ENCODE measurements at regions not wholly inside any gene's neighbourhood (a gene's known extent, or its start where the extent isn't known, plus 50 kb on each side); places are given as distances from the start of the nearest gene placed in this dataset.

- Histone ChIP-seq H4K12ac (ENCODE audit: low read depth, low read length) (no peak overlapping the region), H3K23ac (ENCODE audit: low read length) (no peak overlapping the region), H3K14ac (ENCODE audit: low read length) (no peak overlapping the region), H3K79me1 (ENCODE audit: low read length) (peaks cover 2% of the 10 kb centered on the region), H3K9me3 (ENCODE audit: insufficient read depth, low read depth, low read length) (no peaks in the 10 kb centered on the region), H3K79me2 (ENCODE audit: control insufficient read depth, insufficient read depth, low read length, poor library complexity) (no peaks in the 10 kb centered on the region), H3K27me3 (ENCODE audit: insufficient read depth, low read length) (no peaks in the 10 kb centered on the region), H2BK120ac (ENCODE audit: insufficient read depth, low read length, poor library complexity) (no peak overlapping the region), H3K27ac (ENCODE audit: low read depth, low read length) (no peak overlapping the region), H3K4me1 (ENCODE audit: control insufficient read depth in 1 of 2, insufficient read depth in 2 of 2, low read length in 2 of 2) (no peaks in the 10 kb centered on the region), H3K4me2 (ENCODE audit: low read length) (no peak overlapping the region), H3K9ac (ENCODE audit: low read length) (no peak overlapping the region), H3K4ac (ENCODE audit: low read depth, low read length) (no peak overlapping the region), H2BK5ac (ENCODE audit: low read depth, low read length, poor library complexity) (no peak overlapping the region), H4K8ac (ENCODE audit: low read depth, low read length) (no peak overlapping the region), H3K18ac (ENCODE audit: low read length) (no peak overlapping the region), H3K4me3 (ENCODE audit: low read depth, low read length) (no peak overlapping the region), H4K91ac (ENCODE audit: low read depth, low read length) (no peak overlapping the region), H3K36me3 (ENCODE audit: control insufficient read depth in 1 of 2, insufficient read depth in 2 of 2, low read length in 2 of 2) (no peaks in the 10 kb centered on the region), H2AK5ac (ENCODE audit: low read length) (no peak overlapping the region), H2AFZ (ENCODE audit: insufficient read depth, low read length, poor library complexity) (no peak overlapping the region), H2BK12ac (ENCODE audit: low read length) (no peak overlapping the region)
- no CpG with 5 or more reads among the region's 1 CpG for WGBS (ENCODE audit: extremely low coverage, insufficient coverage, insufficient read length)
- no peak for DNase-seq
Measured at GRCh38 chr10:61076572-61077114, 132.7 kb upstream of the RHOBTB1 start.

- Histone ChIP-seq H3K4me3 (ENCODE audit: low read depth, low read length) (no peak overlapping the region), H3K79me1 (ENCODE audit: low read length) (peaks cover 3% of the 10 kb centered on the region), H3K23ac (ENCODE audit: low read length) (no peak overlapping the region), H2AK5ac (ENCODE audit: low read length) (no peak overlapping the region), H3K36me3 (ENCODE audit: control insufficient read depth in 1 of 2, insufficient read depth in 2 of 2, low read length in 2 of 2) (no peaks in the 10 kb centered on the region), H3K4me2 (ENCODE audit: low read length) (no peak overlapping the region), H4K12ac (ENCODE audit: low read depth, low read length) (no peak overlapping the region), H2BK5ac (ENCODE audit: low read depth, low read length, poor library complexity) (no peak overlapping the region), H3K18ac (ENCODE audit: low read length) (no peak overlapping the region), H3K4me1 (ENCODE audit: control insufficient read depth in 1 of 2, insufficient read depth in 2 of 2, low read length in 2 of 2) (no peaks in the 10 kb centered on the region), H3K9ac (ENCODE audit: low read length) (no peak overlapping the region), H2BK12ac (ENCODE audit: low read length) (no peak overlapping the region), H2BK120ac (ENCODE audit: insufficient read depth, low read length, poor library complexity) (no peak overlapping the region), H4K91ac (ENCODE audit: low read depth, low read length) (no peak overlapping the region), H3K14ac (ENCODE audit: low read length) (no peak overlapping the region), H3K4ac (ENCODE audit: low read depth, low read length) (no peak overlapping the region), H2AFZ (ENCODE audit: insufficient read depth, low read length, poor library complexity) (no peak overlapping the region), H3K9me3 (ENCODE audit: insufficient read depth, low read depth, low read length) (no peaks in the 10 kb centered on the region), H3K27me3 (ENCODE audit: insufficient read depth, low read length) (no peaks in the 10 kb centered on the region), H3K79me2 (ENCODE audit: control insufficient read depth, insufficient read depth, low read length, poor library complexity) (no peaks in the 10 kb centered on the region), H4K8ac (ENCODE audit: low read depth, low read length) (no peak overlapping the region), H3K27ac (ENCODE audit: low read depth, low read length) (no peak overlapping the region)
- no CpG with 5 or more reads among the region's 2 CpGs for WGBS (ENCODE audit: extremely low coverage, insufficient coverage, insufficient read length)
- DNase-seq, result no peak
Measured at GRCh38 chr10:61073391-61073790, 129.4 kb upstream of the RHOBTB1 start.

GRCh38 chr10:61071580-61071979 lies 127.6 kb upstream of the RHOBTB1 start:
- no peak overlapping the region for H4K8ac ChIP-seq (ENCODE audit: low read depth, low read length)
- no peaks in the 10 kb centered on the region for H3K27me3 ChIP-seq (ENCODE audit: insufficient read depth, low read length)
- no peak overlapping the region for H2BK12ac ChIP-seq (ENCODE audit: low read length)
- H3K27ac ChIP-seq (ENCODE audit: low read depth, low read length), result no peak overlapping the region
- no peak overlapping the region for H2AFZ ChIP-seq (ENCODE audit: insufficient read depth, low read length, poor library complexity)
- no peak for DNase-seq
- H2BK5ac ChIP-seq (ENCODE audit: low read depth, low read length, poor library complexity), result no peak overlapping the region
- no peak overlapping the region for H2BK120ac ChIP-seq (ENCODE audit: insufficient read depth, low read length, poor library complexity)
- WGBS (ENCODE audit: extremely low coverage, insufficient coverage, insufficient read length), result no CpG with 5 or more reads among the region's 3 CpGs
- no peak overlapping the region for H4K91ac ChIP-seq (ENCODE audit: low read depth, low read length)
- H3K4me1 ChIP-seq (ENCODE audit: control insufficient read depth in 1 of 2, insufficient read depth in 2 of 2, low read length in 2 of 2), result no peaks in the 10 kb centered on the region
- no peaks in the 10 kb centered on the region for H3K36me3 ChIP-seq (ENCODE audit: control insufficient read depth in 1 of 2, insufficient read depth in 2 of 2, low read length in 2 of 2)
- no peaks in the 10 kb centered on the region for H3K79me2 ChIP-seq (ENCODE audit: control insufficient read depth, insufficient read depth, low read length, poor library complexity)
- H3K4me3 ChIP-seq (ENCODE audit: low read depth, low read length), result no peak overlapping the region
- no peak overlapping the region for H3K14ac ChIP-seq (ENCODE audit: low read length)
- H3K79me1 ChIP-seq (ENCODE audit: low read length), result peaks cover 5% of the 10 kb centered on the region
- no peak overlapping the region for H3K9ac ChIP-seq (ENCODE audit: low read length)
- H3K9me3 ChIP-seq (ENCODE audit: insufficient read depth, low read depth, low read length), result no peaks in the 10 kb centered on the region
- no peak overlapping the region for H4K12ac ChIP-seq (ENCODE audit: low read depth, low read length)
- no peak overlapping the region for H3K18ac ChIP-seq (ENCODE audit: low read length)
- H3K4me2 ChIP-seq (ENCODE audit: low read length), result no peak overlapping the region
- no peak overlapping the region for H3K23ac ChIP-seq (ENCODE audit: low read length)
- no peak overlapping the region for H2AK5ac ChIP-seq (ENCODE audit: low read length)
- no peak overlapping the region for H3K4ac ChIP-seq (ENCODE audit: low read depth, low read length)

- no peak overlapping the region for H3K14ac ChIP-seq (ENCODE audit: low read length)
- no peak for DNase-seq
- WGBS (ENCODE audit: extremely low coverage, insufficient coverage, insufficient read length), result no CpG with 5 or more reads among the region's 1 CpG
- H3K79me2 ChIP-seq (ENCODE audit: control insufficient read depth, insufficient read depth, low read length, poor library complexity), result no peaks in the 10 kb centered on the region
- H3K36me3 ChIP-seq (ENCODE audit: control insufficient read depth in 1 of 2, insufficient read depth in 2 of 2, low read length in 2 of 2), result no peaks in the 10 kb centered on the region
- H3K4me1 ChIP-seq (ENCODE audit: control insufficient read depth in 1 of 2, insufficient read depth in 2 of 2, low read length in 2 of 2), result no peaks in the 10 kb centered on the region
- H2BK120ac ChIP-seq (ENCODE audit: insufficient read depth, low read length, poor library complexity), result no peak overlapping the region
- no peaks in the 10 kb centered on the region for H3K9me3 ChIP-seq (ENCODE audit: insufficient read depth, low read depth, low read length)
- H2AFZ ChIP-seq (ENCODE audit: insufficient read depth, low read length, poor library complexity), result no peak overlapping the region
- no peak overlapping the region for H3K4ac ChIP-seq (ENCODE audit: low read depth, low read length)
- H3K18ac ChIP-seq (ENCODE audit: low read length), result no peak overlapping the region
- H4K12ac ChIP-seq (ENCODE audit: low read depth, low read length), result no peak overlapping the region
- no peak overlapping the region for H2BK12ac ChIP-seq (ENCODE audit: low read length)
- no peak overlapping the region for H3K4me2 ChIP-seq (ENCODE audit: low read length)
- H2BK5ac ChIP-seq (ENCODE audit: low read depth, low read length, poor library complexity), result no peak overlapping the region
- no peak overlapping the region for H4K91ac ChIP-seq (ENCODE audit: low read depth, low read length)
- no peak overlapping the region for H3K23ac ChIP-seq (ENCODE audit: low read length)
- H3K27me3 ChIP-seq (ENCODE audit: insufficient read depth, low read length), result no peaks in the 10 kb centered on the region
- H3K4me3 ChIP-seq (ENCODE audit: low read depth, low read length), result no peak overlapping the region
- H3K9ac ChIP-seq (ENCODE audit: low read length), result no peak overlapping the region
- no peak overlapping the region for H2AK5ac ChIP-seq (ENCODE audit: low read length)
- H3K27ac ChIP-seq (ENCODE audit: low read depth, low read length), result no peak overlapping the region
- H3K79me1 ChIP-seq (ENCODE audit: low read length), result peaks cover 4% of the 10 kb centered on the region
- no peak overlapping the region for H4K8ac ChIP-seq (ENCODE audit: low read depth, low read length)
Measured at GRCh38 chr10:61068471-61068870, 124.5 kb upstream of the RHOBTB1 start.

Measured in trophoblast cell (in vitro differentiated cells and primary cell).